KMS-11 (cell line): ENCODE measurements at regions not wholly inside any gene's neighbourhood (a gene's known extent, or its start where the extent isn't known, plus 50 kb on each side); places are given as distances from the start of the nearest gene placed in this dataset.

Experiments
- H2AFZ ChIP-seq: fragments of 200-600 bp; sonication (generic); 2 replicates; pipeline ENCODE4 v1.6.1; 2016; ENCODE audit warnings: antibody characterized with exemption, mixed run types, low read depth
- H3K27ac ChIP-seq: fragments of 200-600 bp; sonication (generic); 2 replicates; pipeline ENCODE4 v1.6.1; 2016; ENCODE audit warnings: mild to moderate bottlenecking, mixed run types
- H3K27me3 ChIP-seq: fragments of 200-600 bp; sonication (generic); 2 replicates; pipeline ENCODE4 v1.6.1; 2017; ENCODE audit warnings: mild to moderate bottlenecking, low read depth, mixed run types, moderate library complexity; ENCODE audit not compliant: insufficient read depth
- H3K36me3 ChIP-seq: fragments of 200-600 bp; sonication (generic); 2 replicates; pipeline ENCODE4 v1.6.1; 2017; ENCODE audit warnings: mild to moderate bottlenecking, mixed run types; ENCODE audit not compliant: insufficient read depth
- H3K4me1 ChIP-seq: fragments of 200-600 bp; sonication (generic); 2 replicates; pipeline ENCODE4 v1.6.1; 2016; ENCODE audit warnings: mild to moderate bottlenecking, low read depth, mixed run types; ENCODE audit not compliant: poor library complexity, severe bottlenecking
- H3K4me2 ChIP-seq: fragments of 200-600 bp; sonication (generic); 2 replicates; pipeline ENCODE4 v1.7.0; 2016; ENCODE audit warnings: mild to moderate bottlenecking, mixed run types
- H3K4me3 ChIP-seq: fragments of 200-600 bp; sonication (generic); IDR thresholded peaks from 2 replicates; pipeline ENCODE4 v1.6.1; 2017; ENCODE audit warnings: low read depth, low read length, mixed read lengths; ENCODE audit not compliant: insufficient read depth
- H3K79me2 ChIP-seq: fragments of 200-600 bp; sonication (generic); 2 replicates; pipeline ENCODE4 v1.6.1; 2016; ENCODE audit warnings: low read depth, mixed run types; ENCODE audit not compliant: insufficient read depth
- H3K9ac ChIP-seq: fragments of 200-600 bp; sonication (generic); 2 replicates; pipeline ENCODE4 v1.6.1; 2016; ENCODE audit warnings: mild to moderate bottlenecking, mixed run types
- H4K20me1 ChIP-seq: fragments of 200-600 bp; sonication (generic); 2 replicates; pipeline ENCODE4 v1.6.1; 2016; ENCODE audit warnings: mild to moderate bottlenecking, mixed run types; ENCODE audit not compliant: insufficient read depth
- CTCF ChIP-seq: fragments of 200-600 bp; sonication (generic); conservative IDR thresholded peaks from 2 replicates; pipeline ENCODE4 v1.6.1; 2017; ENCODE audit warnings: low read depth, mild to moderate bottlenecking, antibody characterized with exemption, low read length, moderate library complexity, mixed read lengths

- Histone ChIP-seq H2AFZ (no peak overlapping the region), H4K20me1 (no peaks in the 10 kb centered on the region), H3K36me3 (no peaks in the 10 kb centered on the region), H3K79me2 (no peaks in the 10 kb centered on the region), H3K9ac (no peak overlapping the region), H3K4me2 (no peak overlapping the region), H3K4me3 (no peak overlapping the region), H3K27me3 (no peaks in the 10 kb centered on the region), H3K4me1 (no peaks in the 10 kb centered on the region), H3K27ac (no peak overlapping the region)
- TF ChIP-seq CTCF = no peak
Measured at GRCh38 chr11:15673408-15673831, 558.7 kb downstream of the INSC start.

DNA sequence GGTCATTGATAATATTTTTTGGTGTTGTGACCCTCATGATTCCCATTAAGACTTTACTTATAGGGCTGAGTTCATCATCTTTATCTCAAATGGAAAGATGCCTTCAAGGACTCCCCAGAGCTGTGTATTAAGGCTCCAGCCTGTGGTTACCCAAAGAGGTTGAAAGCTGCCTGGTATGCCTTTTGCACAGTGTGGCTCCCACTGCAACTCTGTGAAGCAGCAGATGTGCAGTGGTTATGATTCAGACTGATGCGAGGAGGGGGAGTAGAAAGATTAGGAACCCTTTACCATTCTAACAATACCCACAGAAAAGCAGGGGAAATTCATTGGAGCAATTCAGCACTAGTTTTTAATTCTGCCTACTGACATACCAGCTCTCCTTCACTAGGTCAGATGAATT, 560.0 kb downstream of the INSC start:
- no peaks in the 10 kb centered on the region for H4K20me1 ChIP-seq
- H2AFZ ChIP-seq = no peak overlapping the region
- no peak for TF ChIP-seq CTCF
- H3K36me3 ChIP-seq = no peaks in the 10 kb centered on the region
- no peaks in the 10 kb centered on the region for H3K4me1 ChIP-seq
- H3K4me2 ChIP-seq = no peak overlapping the region
- no peak overlapping the region for H3K9ac ChIP-seq
- no peaks in the 10 kb centered on the region for H3K79me2 ChIP-seq
- no peaks in the 10 kb centered on the region for H3K27me3 ChIP-seq
- H3K27ac ChIP-seq = no peak overlapping the region
- H3K4me3 ChIP-seq = no peak overlapping the region

GRCh38 chr11:15675683-15676082, 561.0 kb downstream of the INSC start:
- TF ChIP-seq CTCF = no peak
- no peak overlapping the region for H3K4me3 ChIP-seq
- no peaks in the 10 kb centered on the region for H3K4me1 ChIP-seq
- H2AFZ ChIP-seq = no peak overlapping the region
- H3K9ac ChIP-seq = no peak overlapping the region
- no peak overlapping the region for H3K4me2 ChIP-seq
- H3K79me2 ChIP-seq = no peaks in the 10 kb centered on the region
- no peaks in the 10 kb centered on the region for H3K27me3 ChIP-seq
- no peak overlapping the region for H3K27ac ChIP-seq
- H4K20me1 ChIP-seq = no peaks in the 10 kb centered on the region
- no peaks in the 10 kb centered on the region for H3K36me3 ChIP-seq

DNA sequence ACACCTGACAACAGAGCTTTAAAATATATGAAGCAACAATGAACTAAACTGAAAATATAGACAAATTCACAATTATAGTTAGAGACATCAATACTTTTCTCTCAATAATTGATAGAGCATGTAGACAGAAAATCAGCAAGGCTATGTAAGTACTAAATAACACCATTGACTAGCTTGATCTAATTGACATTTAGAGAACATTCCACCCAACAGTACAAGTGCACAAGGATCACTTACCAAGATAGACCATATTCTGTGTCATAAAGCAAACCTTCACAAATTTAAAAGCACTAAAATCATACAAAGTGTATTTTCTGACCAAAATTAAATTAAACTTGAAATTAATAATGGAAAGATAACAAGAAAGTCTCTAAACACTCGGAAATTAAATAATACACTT, 562.5 kb downstream of the INSC start:
- no peaks in the 10 kb centered on the region for H3K79me2 ChIP-seq
- no peaks in the 10 kb centered on the region for H3K4me1 ChIP-seq
- no peak overlapping the region for H3K27ac ChIP-seq
- no peaks in the 10 kb centered on the region for H3K27me3 ChIP-seq
- H3K36me3 ChIP-seq = no peaks in the 10 kb centered on the region
- H2AFZ ChIP-seq = no peak overlapping the region
- H3K9ac ChIP-seq = no peak overlapping the region
- no peaks in the 10 kb centered on the region for H4K20me1 ChIP-seq
- H3K4me2 ChIP-seq = no peak overlapping the region
- no peak overlapping the region for H3K4me3 ChIP-seq
- TF ChIP-seq CTCF = no peak

- H3K79me2 ChIP-seq = no peaks in the 10 kb centered on the region
Measured at GRCh38 chr11:15683528-15683927, 568.8 kb downstream of the INSC start.

More at GRCh38 chr11:15683528-15683927, 568.8 kb downstream of the INSC start:
- H2AFZ ChIP-seq = no peak overlapping the region
- H4K20me1 ChIP-seq = no peaks in the 10 kb centered on the region
- no peaks in the 10 kb centered on the region for H3K36me3 ChIP-seq
- no peaks in the 10 kb centered on the region for H3K4me1 ChIP-seq
- no peak overlapping the region for H3K9ac ChIP-seq
- H3K4me3 ChIP-seq = no peak overlapping the region
- no peaks in the 10 kb centered on the region for H3K27me3 ChIP-seq
- H3K4me2 ChIP-seq = no peak overlapping the region
- TF ChIP-seq CTCF = no peak
- no peak overlapping the region for H3K27ac ChIP-seq
